Skin epidermis (tissue), 12 donors: ENCODE measurements at regions not wholly inside any gene's neighbourhood (a gene's known extent, or its start where the extent isn't known, plus 50 kb on each side); places are given as distances from the start of the nearest gene placed in this dataset.

Experiments used
- H3K27ac ChIP-seq, 21 experiments: fragments of 200-600 bp; sonication (generic) in 11 of 21; one replicate each; pipeline ENCODE4 v1.5.0; 2020; ENCODE audit warnings: mild to moderate bottlenecking in 3 of 21, inconsistent platforms in 2 of 21, moderate library complexity in 2 of 21
- H3K4me3 ChIP-seq, 7 experiments: fragments of 200-600 bp; sonication (generic) in 2 of 7; one replicate each; pipeline ENCODE4 v1.5.0; 2020; ENCODE audit warnings: inconsistent platforms in 2 of 7, mild to moderate bottlenecking in 2 of 7, moderate library complexity in 1 of 7

- Histone ChIP-seq H3K27ac (no peak overlapping the region), H3K4me3 (no peak overlapping the region)
Measured at GRCh38 chr9:79883073-79883645, 311.4 kb downstream of the TLE4 start.

GRCh38 chr9:79880626-79881025 is 308.9 kb downstream of the TLE4 start:
- Histone ChIP-seq H3K27ac (no peak overlapping the region), H3K4me3 (no peak overlapping the region)

DNA sequence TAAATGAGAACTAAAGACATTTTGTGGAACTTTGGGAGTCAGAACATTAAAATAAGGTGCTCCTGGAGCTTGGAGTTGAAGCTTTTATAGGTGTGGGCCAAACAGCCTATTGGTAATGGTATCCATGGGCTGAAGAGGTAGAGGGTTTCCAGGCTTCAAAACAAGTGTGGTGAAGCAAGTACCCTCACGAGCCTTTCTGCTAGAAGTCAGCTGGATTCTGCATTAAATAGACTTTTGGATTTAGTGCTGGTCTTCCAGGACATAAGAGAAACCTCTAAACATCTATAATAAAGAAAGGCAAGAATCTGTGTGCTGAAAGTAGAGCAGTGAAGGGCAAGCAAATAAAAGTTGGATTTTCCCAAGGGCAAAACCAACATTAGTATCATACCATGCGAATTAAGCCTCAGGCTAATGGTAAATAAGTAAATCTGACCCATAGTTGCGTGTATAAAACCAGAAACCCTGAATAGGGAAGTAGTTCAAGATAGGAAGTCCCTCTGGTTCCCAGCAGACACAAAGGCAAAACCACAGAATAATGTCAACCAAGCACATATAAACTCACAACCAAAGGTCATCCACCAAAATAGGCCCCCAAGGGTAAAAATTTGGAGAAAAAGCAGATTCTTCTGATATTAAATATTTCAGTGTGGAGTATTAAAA is 306.3 kb downstream of the TLE4 start:
- no peak overlapping the region for H3K4me3 ChIP-seq
- H3K27ac ChIP-seq, result no peak overlapping the region

DNA sequence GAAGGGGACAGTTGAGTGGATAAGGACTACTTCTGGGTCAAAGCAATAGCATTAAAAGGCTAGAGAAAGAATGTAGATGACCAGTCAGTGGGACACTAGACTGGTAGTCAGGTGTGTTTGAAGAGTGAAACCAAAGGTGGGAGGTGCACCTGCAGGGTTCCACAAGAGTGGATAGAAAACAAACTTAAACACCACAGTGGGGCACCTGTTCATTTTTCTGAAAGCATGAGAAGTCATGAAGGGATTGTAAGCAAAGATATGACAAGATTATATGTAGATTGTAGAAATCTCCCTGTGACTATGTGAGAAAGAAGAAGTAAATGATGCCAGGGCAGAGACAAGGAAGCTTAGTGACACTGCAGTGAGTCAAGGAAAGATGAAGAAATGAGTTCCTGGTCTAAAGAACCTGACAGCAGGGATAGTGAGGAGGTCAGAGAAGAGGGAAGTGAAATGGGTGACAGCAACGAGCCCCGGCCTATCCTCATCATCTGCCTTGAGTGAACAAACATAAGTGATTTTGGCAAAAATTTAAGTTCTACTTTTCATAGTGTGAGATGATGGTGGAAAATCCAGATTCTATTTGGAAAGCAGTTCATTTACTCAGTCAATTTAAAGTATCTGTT is 296.9 kb downstream of the TLE4 start:
- H3K4me3 ChIP-seq, result no peak overlapping the region
- H3K27ac ChIP-seq, result no peak overlapping the region

DNA sequence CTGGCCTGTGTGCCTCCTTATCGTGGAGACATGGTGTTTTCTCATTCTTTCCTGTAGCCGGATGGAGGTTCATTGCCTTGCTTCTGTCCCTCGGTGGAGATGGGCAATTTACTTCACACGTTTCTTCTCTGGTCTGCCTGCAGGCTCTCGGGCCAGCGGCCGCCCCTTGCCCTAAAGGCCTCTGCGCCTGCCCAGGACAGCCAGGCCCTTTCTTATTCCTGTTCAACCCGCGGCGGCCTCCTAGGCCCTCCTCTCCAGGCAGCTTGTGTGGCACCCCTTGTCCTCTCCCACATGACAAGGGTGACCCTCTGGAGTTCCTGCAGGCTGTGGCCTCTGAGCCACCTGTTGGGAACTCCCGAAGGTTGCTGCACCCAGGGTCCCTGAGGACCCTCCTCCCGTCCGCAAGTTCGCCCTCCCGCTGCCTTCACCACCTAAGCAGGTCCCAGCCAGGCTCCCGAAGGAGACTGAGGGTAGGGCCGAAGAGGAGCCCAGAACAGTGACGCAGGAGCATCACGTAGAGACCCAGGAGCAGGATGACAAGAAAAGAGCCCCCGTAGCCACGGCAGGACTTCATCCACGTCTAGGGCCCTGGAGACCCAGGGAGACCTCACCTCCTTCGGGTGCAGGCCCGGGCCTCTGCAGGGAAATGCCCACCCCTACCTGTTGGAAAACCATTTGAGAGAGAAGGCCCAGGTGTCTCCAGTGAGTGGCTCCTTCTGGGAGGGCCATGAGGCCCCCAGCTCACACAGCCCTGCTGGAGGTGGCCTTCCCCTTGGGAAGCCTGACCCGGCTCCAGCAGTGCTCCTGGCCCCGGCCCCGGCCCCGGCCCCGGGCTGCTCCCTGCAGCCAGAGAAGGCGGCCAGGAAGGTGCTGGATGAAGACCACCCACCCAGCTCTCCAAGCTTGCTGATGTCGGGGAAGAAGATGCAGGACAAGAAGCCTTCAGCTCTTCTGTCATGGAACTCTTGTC is 291.4 kb downstream of the TLE4 start:
- H3K4me3 ChIP-seq, result no peak overlapping the region
- no peak overlapping the region for H3K27ac ChIP-seq

- H3K4me3 ChIP-seq, result no peak overlapping the region
Measured at GRCh38 chr9:79858508-79858907, 286.7 kb downstream of the TLE4 start.

DNA sequence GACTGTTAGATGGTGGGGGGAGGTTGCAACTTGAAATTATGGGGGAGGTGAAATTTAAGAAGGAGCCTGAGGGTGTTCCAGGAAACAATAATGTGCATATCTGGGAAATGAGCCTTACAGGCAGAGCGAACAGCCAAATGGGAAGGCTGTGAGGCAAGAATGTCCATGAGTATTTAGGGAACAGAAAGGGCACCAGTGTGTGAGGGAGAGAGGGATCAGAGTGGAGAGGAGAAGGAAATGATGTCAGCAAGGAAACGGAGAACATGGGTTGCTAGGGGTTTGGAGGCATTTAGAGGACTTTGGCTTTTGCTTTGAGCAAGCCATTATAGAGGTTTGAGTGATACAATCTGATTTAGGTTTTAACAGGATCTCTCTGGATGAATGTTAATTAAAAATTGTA is 285.4 kb downstream of the TLE4 start:
- H3K27ac ChIP-seq, result no peak overlapping the region
- H3K4me3 ChIP-seq, result no peak overlapping the region

More at GRCh38 chr9:79858508-79858907, 286.7 kb downstream of the TLE4 start:
- H3K27ac ChIP-seq, result no peak overlapping the region

- no peak overlapping the region for H3K27ac ChIP-seq
- no peak overlapping the region for H3K4me3 ChIP-seq
Measured at GRCh38 chr9:79847074-79847473, 275.3 kb downstream of the TLE4 start.

GRCh38 chr9:79829566-79830302 is 258.0 kb downstream of the TLE4 start:
- H3K27ac ChIP-seq, result no peak overlapping the region
- H3K4me3 ChIP-seq, result no peak overlapping the region

DNA sequence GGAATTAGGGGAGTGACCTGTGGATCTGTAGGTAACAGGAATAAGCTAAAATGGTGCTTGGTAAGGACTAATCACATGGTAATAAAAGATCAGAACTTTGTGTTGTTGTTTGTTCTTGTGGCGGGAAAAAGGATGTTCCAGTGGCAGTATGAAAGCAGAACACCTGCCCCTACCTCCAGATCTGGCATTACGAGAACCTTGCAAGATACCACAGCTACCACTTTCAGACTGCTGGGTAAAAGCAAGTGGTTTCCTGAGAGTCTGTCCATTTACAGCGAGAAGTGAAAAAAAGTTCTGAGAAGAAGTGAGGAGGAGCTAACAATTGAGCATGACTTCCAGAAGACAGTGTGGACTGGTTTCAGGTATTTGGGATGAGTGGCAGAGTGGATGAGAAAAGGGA is 252.5 kb downstream of the TLE4 start:
- no peak overlapping the region for H3K4me3 ChIP-seq
- H3K27ac ChIP-seq, result no peak overlapping the region

- no peak overlapping the region for H3K4me3 ChIP-seq
- H3K27ac ChIP-seq, result no peak overlapping the region
Measured at GRCh38 chr9:79817438-79818004, 245.8 kb downstream of the TLE4 start.

DNA sequence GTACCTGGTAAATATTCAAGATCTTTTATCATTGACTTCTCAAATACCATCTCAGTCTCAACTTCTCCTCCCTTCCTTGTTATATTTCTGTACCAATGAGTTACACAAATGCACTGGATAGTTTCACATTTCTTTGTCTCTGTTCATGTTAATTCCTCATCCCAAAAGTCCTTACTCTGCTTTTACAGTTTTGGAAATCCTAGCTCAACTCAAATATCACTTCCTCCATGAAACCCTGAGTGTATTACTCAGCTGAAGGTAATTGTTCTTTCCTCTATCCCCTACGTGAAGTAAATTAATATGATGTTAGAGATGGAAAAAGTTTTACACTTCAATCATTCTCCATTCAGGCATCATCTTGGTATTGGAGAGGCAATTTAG is 241.5 kb downstream of the TLE4 start:
- H3K4me3 ChIP-seq, result no peak overlapping the region
- no peak overlapping the region for H3K27ac ChIP-seq

GRCh38 chr9:79812507-79813257 is 240.9 kb downstream of the TLE4 start:
- H3K4me3 ChIP-seq, result peak overlapping the region in 2 of 7 experiments; percentile 3 to 9

GRCh38 chr9:79812099-79812498 is 240.3 kb downstream of the TLE4 start:
- Histone ChIP-seq H3K4me3 (peak overlapping the region in 1 of 7 experiments; percentile 9), H3K27ac (no peak overlapping the region)

More at GRCh38 chr9:79812507-79813257, 240.9 kb downstream of the TLE4 start:
- peak overlapping the region in 1 of 21 experiments; percentile 36 for H3K27ac ChIP-seq

DNA sequence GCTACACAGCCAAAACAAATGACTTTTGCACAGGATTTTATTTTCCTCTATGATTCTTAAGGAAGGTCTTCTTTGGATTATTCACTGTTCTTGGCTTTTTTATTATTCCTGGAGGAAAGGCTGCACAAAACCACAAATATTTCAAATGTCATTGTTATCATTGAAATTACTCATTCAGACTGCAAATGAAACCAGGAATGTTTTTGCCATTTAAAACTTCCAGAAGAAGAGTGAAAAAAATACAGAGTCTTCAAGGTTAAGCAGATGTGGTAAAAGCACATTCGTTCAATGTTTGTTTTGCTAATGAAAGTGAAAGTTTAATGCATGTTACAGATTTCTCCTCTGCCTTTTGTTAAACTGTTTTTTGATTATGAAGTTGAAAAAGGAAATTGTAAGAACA is 238.2 kb downstream of the TLE4 start:
- Histone ChIP-seq H3K4me3 (no peak overlapping the region), H3K27ac (no peak overlapping the region)

DNA sequence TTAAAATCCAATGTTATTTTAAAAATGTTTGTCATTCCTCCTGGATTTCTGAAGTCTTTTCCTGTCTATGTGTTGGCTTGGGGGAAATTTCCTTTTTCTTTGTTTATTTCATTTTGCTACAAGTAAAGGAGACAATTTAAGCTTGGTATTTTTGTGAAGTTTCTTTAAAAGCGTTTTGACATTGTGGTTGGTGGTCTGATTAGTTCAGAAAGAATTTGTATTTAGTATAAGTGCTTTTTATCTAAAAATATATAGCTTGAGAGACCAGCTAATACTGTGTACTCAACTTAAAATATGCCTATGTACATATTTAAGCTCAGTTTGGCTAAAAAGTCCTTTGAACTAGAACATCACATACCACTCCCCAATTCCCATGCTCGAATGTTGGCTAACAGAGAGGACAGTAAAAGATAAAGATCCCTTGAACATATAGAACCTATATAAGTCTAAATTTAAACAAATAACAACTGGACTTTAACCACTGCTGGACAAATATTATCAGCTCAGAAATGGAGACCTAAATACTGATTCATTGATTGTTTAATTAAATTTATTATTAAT is 237.6 kb downstream of the TLE4 start:
- Histone ChIP-seq H3K4me3 (no peak overlapping the region), H3K27ac (no peak overlapping the region)

DNA sequence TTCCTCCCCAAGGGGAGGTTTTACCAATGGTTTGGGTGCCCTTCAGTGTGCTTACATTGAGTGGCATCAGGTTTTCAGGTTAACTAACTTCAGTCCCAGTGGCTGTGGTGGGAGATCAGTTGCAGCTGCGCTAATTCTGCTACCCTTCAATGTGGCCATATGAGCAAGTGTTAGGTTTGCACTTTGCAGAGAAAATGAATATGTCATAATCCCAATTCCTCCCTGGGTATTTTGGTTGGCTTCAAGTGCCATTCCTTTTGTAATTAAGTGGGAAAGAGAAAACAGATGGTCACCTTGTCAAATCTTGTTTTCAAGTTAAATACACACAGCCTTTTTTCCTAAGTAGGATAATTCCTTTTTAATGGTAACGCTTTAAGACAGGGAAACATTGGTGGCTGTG is 236.2 kb downstream of the TLE4 start:
- Histone ChIP-seq H3K27ac (no peak overlapping the region), H3K4me3 (no peak overlapping the region)

DNA sequence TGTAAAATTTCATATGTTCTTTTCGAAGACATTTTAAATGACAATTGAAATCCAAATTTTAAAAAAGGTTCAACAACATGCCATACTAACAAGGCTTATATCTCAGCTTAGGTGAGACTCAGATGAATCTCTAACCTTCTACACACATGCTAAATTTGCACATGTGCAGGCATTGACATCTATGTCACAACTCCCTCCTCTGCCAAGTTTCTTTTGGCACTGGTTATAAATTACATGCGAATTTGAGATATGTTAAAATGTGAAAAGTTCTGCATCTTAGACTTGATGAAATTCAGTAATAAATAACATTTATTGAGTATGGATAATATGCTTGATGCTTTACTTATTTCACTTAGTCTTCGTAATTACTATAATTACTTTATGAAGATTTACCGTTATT is 234.3 kb downstream of the TLE4 start:
- Histone ChIP-seq H3K4me3 (no peak overlapping the region), H3K27ac (no peak overlapping the region)
